ENCODE measurements at regions not wholly inside any gene's neighbourhood (a gene's known extent, or its start where the extent isn't known, plus 50 kb on each side); places are given as distances from the start of the nearest gene placed in this dataset.
"Not testable (repeated sequence)": the region's sequence is repeated elsewhere in the genome, so short reads cannot be mapped to it uniquely, and the experiment has no call there.

GRCh38 chr1:29756085-29756484 is 519.8 kb downstream of the PTPRU start:
- no peak for ATAC-seq
- no peak for TF ChIP-seq ZC3H10 (CRISPR knock-in tag; IDR thresholded peaks at IDR 0.05)
- no peak for TF ChIP-seq ZFP3 (CRISPR knock-in tag; IDR thresholded peaks at IDR 0.05)
- no peak for TF ChIP-seq ESRRG (CRISPR knock-in tag; IDR thresholded peaks at IDR 0.05)
- no peak for TF ChIP-seq GLIS3 (CRISPR knock-in tag; IDR thresholded peaks at IDR 0.05)
- TF ChIP-seq POU6F1 (CRISPR knock-in tag; IDR thresholded peaks at IDR 0.05; ENCODE audit: borderline replicate concordance, low read depth) = no peak
- TF ChIP-seq TCF4 (CRISPR knock-in tag; IDR thresholded peaks at IDR 0.05; ENCODE audit: borderline replicate concordance) = no peak
- TF ChIP-seq PPARA (CRISPR knock-in tag; IDR thresholded peaks at IDR 0.05; ENCODE audit: borderline replicate concordance) = no peak

GRCh38 chr1:29755412-29756015 is 519.2 kb downstream of the PTPRU start:
- not testable (repeated sequence) for ATAC-seq

- ATAC-seq = no peak
- TF ChIP-seq GLIS3 (CRISPR knock-in tag; IDR thresholded peaks at IDR 0.05) = no peak
- TF ChIP-seq ZNF8 (CRISPR knock-in tag; IDR thresholded peaks at IDR 0.05) = no peak
- no peak for TF ChIP-seq ZC3H10 (CRISPR knock-in tag; IDR thresholded peaks at IDR 0.05)
- TF ChIP-seq ARNTL (CRISPR knock-in tag; IDR thresholded peaks at IDR 0.05; ENCODE audit: borderline replicate concordance, low read depth) = no peak
- TF ChIP-seq POU6F1 (CRISPR knock-in tag; IDR thresholded peaks at IDR 0.05; ENCODE audit: borderline replicate concordance, low read depth) = no peak
- TF ChIP-seq CSDC2 (CRISPR knock-in tag; IDR thresholded peaks at IDR 0.05) = no peak
- TF ChIP-seq ISL1 (CRISPR knock-in tag; IDR thresholded peaks at IDR 0.05) = no peak
- TF ChIP-seq BACH2 (CRISPR knock-in tag; IDR thresholded peaks at IDR 0.05; ENCODE audit: borderline replicate concordance) = no peak
- no peak for TF ChIP-seq CREB5 (CRISPR knock-in tag; IDR thresholded peaks at IDR 0.05; ENCODE audit: low read depth)
- TF ChIP-seq RARB (CRISPR knock-in tag; IDR thresholded peaks at IDR 0.05) = no peak
- TF ChIP-seq OSR1 (CRISPR knock-in tag; IDR thresholded peaks at IDR 0.05) = no peak
- TF ChIP-seq CSRNP3 (CRISPR knock-in tag; IDR thresholded peaks at IDR 0.05) = no peak
- no peak for TF ChIP-seq TOX (CRISPR knock-in tag; IDR thresholded peaks at IDR 0.05; ENCODE audit: borderline replicate concordance)
- TF ChIP-seq PATZ1 (CRISPR knock-in tag; IDR thresholded peaks at IDR 0.05; ENCODE audit: borderline replicate concordance) = no peak
- TF ChIP-seq ESRRG (CRISPR knock-in tag; IDR thresholded peaks at IDR 0.05) = no peak
Measured at GRCh38 chr1:29754573-29755375, 518.5 kb downstream of the PTPRU start.
